ENCODE measurements at regions not wholly inside any gene's neighbourhood (a gene's known extent, or its start where the extent isn't known, plus 50 kb on each side); places are given as distances from the start of the nearest gene placed in this dataset.

- TF ChIP-seq CTCF (IDR thresholded peaks at IDR 0.05; ENCODE audit: extremely low read depth, low read depth, low read length): no peak
- H2AFZ ChIP-seq (ENCODE audit: low read length): peak overlapping the region; percentile 62
- H3K4me2 ChIP-seq (ENCODE audit: insufficient read depth, low read length): no peak overlapping the region
Observed at GRCh38 chr3:30082652-30083051, 523.7 kb upstream of the TGFBR2 start.

GRCh38 chr3:30083315-30083714 is 523.1 kb upstream of the TGFBR2 start:
- Histone ChIP-seq H3K27me3 (ENCODE audit: insufficient read depth, low read length) (no peaks in the 10 kb centered on the region), H3K4me1 (ENCODE audit: insufficient read depth, low read length) (no peaks in the 10 kb centered on the region), H3K36me3 (ENCODE audit: insufficient read depth, low read length) (no peaks in the 10 kb centered on the region), H3K9me3 (ENCODE audit: low read depth, low read length) (no peaks in the 10 kb centered on the region), H3K4me3 (ENCODE audit: insufficient read depth, low read length) (no peak overlapping the region), H3K4me2 (ENCODE audit: insufficient read depth, low read length) (no peak overlapping the region), H2AFZ (ENCODE audit: low read length) (no peak overlapping the region), H4K20me1 (ENCODE audit: insufficient read depth, low read length) (no peaks in the 10 kb centered on the region), H3K79me2 (ENCODE audit: insufficient read depth, low read length) (no peaks in the 10 kb centered on the region), H3K27ac (ENCODE audit: low read depth, low read length) (no peak overlapping the region)
- no peak for TF ChIP-seq CTCF (IDR thresholded peaks at IDR 0.05; ENCODE audit: extremely low read depth, low read depth, low read length)
- no peak for DNase-seq (ENCODE audit: insufficient read length, low spot score, missing footprints)

More at GRCh38 chr3:30082652-30083051, 523.7 kb upstream of the TGFBR2 start:
- H3K36me3 ChIP-seq (ENCODE audit: insufficient read depth, low read length): no peaks in the 10 kb centered on the region
- no peak for DNase-seq (ENCODE audit: insufficient read length, low spot score, missing footprints)
- no peak overlapping the region for H3K27ac ChIP-seq (ENCODE audit: low read depth, low read length)
- H3K4me1 ChIP-seq (ENCODE audit: insufficient read depth, low read length): no peaks in the 10 kb centered on the region
- H3K27me3 ChIP-seq (ENCODE audit: insufficient read depth, low read length): no peaks in the 10 kb centered on the region
- H3K4me3 ChIP-seq (ENCODE audit: insufficient read depth, low read length): no peak overlapping the region
- no peaks in the 10 kb centered on the region for H3K79me2 ChIP-seq (ENCODE audit: insufficient read depth, low read length)
- no peaks in the 10 kb centered on the region for H4K20me1 ChIP-seq (ENCODE audit: insufficient read depth, low read length)
- no peaks in the 10 kb centered on the region for H3K9me3 ChIP-seq (ENCODE audit: low read depth, low read length)

- no peak overlapping the region for H3K4me2 ChIP-seq (ENCODE audit: insufficient read depth, low read length)
- H3K79me2 ChIP-seq (ENCODE audit: insufficient read depth, low read length): no peaks in the 10 kb centered on the region
- H4K20me1 ChIP-seq (ENCODE audit: insufficient read depth, low read length): no peaks in the 10 kb centered on the region
- no peak for DNase-seq (ENCODE audit: insufficient read length, low spot score, missing footprints)
- no peak overlapping the region for H2AFZ ChIP-seq (ENCODE audit: low read length)
- no peak overlapping the region for H3K27ac ChIP-seq (ENCODE audit: low read depth, low read length)
- no peaks in the 10 kb centered on the region for H3K9me3 ChIP-seq (ENCODE audit: low read depth, low read length)
- H3K27me3 ChIP-seq (ENCODE audit: insufficient read depth, low read length): no peaks in the 10 kb centered on the region
- H3K4me1 ChIP-seq (ENCODE audit: insufficient read depth, low read length): no peaks in the 10 kb centered on the region
- no peak overlapping the region for H3K4me3 ChIP-seq (ENCODE audit: insufficient read depth, low read length)
- H3K36me3 ChIP-seq (ENCODE audit: insufficient read depth, low read length): no peaks in the 10 kb centered on the region
- no peak for TF ChIP-seq CTCF (IDR thresholded peaks at IDR 0.05; ENCODE audit: extremely low read depth, low read depth, low read length)
Observed at GRCh38 chr3:30084316-30084715, 522.1 kb upstream of the TGFBR2 start.

- Histone ChIP-seq H2AFZ (ENCODE audit: low read length) (no peak overlapping the region), H3K27ac (ENCODE audit: low read depth, low read length) (no peak overlapping the region), H3K4me1 (ENCODE audit: insufficient read depth, low read length) (no peaks in the 10 kb centered on the region), H3K79me2 (ENCODE audit: insufficient read depth, low read length) (no peaks in the 10 kb centered on the region), H3K27me3 (ENCODE audit: insufficient read depth, low read length) (no peaks in the 10 kb centered on the region), H3K4me2 (ENCODE audit: insufficient read depth, low read length) (no peak overlapping the region), H4K20me1 (ENCODE audit: insufficient read depth, low read length) (no peaks in the 10 kb centered on the region), H3K4me3 (ENCODE audit: insufficient read depth, low read length) (no peak overlapping the region), H3K36me3 (ENCODE audit: insufficient read depth, low read length) (no peaks in the 10 kb centered on the region), H3K9me3 (ENCODE audit: low read depth, low read length) (no peaks in the 10 kb centered on the region)
- no peak for DNase-seq (ENCODE audit: insufficient read length, low spot score, missing footprints)
- no peak for TF ChIP-seq CTCF (IDR thresholded peaks at IDR 0.05; ENCODE audit: extremely low read depth, low read depth, low read length)
Observed at GRCh38 chr3:30084971-30085403, 521.4 kb upstream of the TGFBR2 start.
